GM12873 (cell line): ENCODE measurements at regions not wholly inside any gene's neighbourhood (a gene's known extent, or its start where the extent isn't known, plus 50 kb on each side); places are given as distances from the start of the nearest gene placed in this dataset.

ENCODE experiments used
- CTCF ChIP-seq: IDR thresholded peaks from 2 replicates; pipeline ENCODE4 v1.5.1; 2012; ENCODE audit warnings: low read depth, mild to moderate bottlenecking, moderate library complexity, low read length, control low read depth; ENCODE audit not compliant: insufficient read depth; ENCODE audit errors: missing control alignments

DNA sequence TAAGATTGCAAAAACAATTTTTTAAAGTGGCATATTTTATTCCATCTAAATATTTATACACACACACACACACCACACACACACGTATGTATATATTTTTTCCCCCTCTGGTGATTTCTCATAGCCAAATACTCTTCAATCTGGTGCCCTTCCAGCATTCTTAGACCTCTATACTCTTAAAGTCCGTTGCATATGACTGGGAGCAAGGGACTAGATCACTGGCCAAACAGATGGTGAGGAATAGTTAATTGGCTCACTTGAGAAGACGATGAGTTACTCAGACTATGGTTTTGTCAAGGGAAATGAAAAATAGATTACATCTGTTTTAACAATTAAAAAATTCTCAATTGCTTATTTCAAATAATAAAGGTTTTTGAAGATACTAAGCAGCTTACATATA is 512.5 kb upstream of the LRRTM4 start:
- no peak for TF ChIP-seq CTCF

DNA sequence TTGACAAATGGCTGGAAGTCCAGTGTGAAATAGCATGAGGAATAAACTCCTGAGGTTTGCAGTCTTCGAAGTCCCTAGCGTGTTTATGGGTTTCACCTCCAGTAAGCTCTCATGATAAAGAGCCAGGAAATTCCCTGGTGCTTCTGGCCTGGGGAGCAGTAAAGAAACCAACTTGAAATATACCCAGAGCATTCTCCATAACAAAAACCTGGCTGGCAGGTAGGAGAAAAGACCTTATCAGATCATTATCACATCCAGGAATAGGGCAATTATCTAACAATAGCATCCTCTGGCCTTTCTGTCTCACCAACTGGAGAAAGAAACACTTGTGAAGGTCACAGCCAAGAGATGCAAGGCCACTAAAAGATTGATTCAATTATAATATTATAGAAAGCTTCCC is 513.6 kb upstream of the LRRTM4 start:
- TF ChIP-seq CTCF: no peak

DNA sequence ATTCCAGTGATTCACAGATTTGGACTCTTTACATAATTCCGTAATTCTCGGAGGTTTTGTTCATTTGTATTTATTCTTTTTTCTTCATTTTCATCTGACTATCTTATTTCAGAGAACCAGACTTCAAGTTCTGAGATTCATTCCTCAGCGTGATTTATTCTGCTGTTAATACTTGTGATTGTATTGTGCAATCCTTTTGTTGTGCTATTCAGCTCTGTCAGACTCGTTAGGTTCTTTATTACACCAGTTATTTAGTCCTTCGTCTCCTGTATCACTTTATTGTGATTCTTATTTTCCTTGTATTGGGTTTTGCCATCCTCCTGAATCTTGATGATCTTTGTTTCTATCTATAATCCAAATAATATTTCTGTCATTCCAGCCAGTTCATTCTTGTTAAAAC is 529.3 kb upstream of the LRRTM4 start:
- TF ChIP-seq CTCF: no peak

DNA sequence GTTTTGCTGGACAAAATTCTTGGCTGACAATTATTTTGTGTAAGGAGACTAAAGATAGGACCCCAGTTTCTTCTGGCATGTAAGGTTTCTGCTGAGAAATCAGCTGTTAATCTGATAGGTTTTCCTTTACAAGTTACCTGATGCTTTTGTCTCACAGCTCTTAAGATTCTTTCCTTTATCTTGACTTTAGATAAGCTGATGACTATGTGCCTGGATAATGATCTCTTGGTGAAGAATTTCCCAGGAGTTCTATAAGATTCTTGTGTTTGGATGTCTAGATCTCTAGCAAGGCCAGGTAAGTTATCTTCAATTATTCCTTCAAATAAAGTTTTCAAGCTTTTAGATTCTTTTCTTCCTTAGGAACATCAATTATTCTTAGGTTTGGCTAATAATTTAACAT is 534.8 kb upstream of the LRRTM4 start:
- no peak for TF ChIP-seq CTCF

GRCh38 chr2:78061301-78061700 is 539.1 kb upstream of the LRRTM4 start:
- no peak for TF ChIP-seq CTCF

DNA sequence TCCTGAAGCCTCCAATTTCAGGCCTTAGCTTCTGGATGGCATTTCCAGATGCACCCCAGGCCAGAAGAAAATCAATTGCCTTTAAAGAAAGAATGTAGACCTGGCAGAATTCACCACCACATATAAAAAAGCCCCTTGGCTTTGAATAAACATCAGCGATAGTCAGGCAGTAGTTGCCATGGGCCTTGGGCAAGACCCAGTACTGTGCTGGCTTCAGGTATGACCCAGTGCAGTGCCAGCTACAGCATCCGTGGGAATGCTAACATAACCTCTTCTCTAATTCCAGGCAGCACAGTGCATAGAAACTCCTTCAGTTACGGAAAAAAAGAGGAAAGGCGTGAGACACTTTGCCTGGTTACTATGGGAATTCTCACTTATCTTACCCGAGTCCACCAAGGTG is 539.6 kb upstream of the LRRTM4 start:
- no peak for TF ChIP-seq CTCF

GRCh38 chr2:78063246-78064020 is 541.3 kb upstream of the LRRTM4 start:
- TF ChIP-seq CTCF: no peak
